HG03196 (cell line): ENCODE measurements at regions not wholly inside any gene's neighbourhood (a gene's known extent, or its start where the extent isn't known, plus 50 kb on each side); places are given as distances from the start of the nearest gene placed in this dataset.

ENCODE experiments used
- ATAC-seq: cut with Tn5 transposase; IDR thresholded peaks from one replicate; pipeline ENCODE4 v1.9.1; 2021; ENCODE audit not compliant: unreplicated experiment

DNA sequence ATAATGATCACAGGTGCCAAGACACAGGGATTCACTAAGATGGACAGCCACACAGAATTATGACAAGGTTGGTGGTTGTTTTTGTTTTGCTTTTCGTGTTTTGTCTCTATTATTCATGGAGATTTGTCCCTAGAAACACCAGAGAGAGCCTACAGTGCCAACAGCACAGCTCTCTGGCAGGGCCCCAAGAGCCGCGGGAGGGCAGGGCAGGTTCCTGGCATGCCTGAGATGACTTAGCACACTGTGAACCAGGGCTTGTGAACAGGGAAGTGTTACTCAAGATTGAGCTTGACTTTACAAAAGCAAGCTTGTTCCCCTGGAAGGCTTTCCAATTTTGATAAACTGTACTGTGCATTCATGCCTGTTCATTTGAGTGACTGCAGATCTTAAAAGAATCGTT is 437.4 kb upstream of the SALL3 start:
- no peak for ATAC-seq

DNA sequence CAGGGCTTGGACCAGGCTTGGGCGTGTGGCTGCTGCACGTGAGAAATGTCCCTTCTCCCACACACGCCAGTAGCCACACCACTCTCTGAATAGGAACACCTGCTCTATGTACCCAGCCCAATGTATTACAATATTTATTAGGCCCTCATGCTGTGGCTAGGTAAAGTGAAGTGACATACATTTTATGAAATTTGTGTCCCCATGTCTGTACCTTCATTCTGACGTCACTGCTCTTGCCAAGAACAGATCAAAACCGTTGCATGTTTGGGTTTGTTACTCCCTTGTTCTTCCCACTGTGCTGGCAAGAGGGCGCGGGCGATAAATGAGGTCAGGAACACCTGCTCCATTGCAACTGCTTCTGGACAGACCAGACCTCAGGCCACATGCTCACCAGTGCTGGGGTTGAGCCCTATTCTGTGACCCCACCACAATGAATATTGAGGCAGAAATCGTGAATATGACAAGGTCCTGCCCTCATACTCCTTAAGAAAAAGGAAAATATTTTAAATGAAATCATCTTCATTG is 436.4 kb upstream of the SALL3 start:
- no peak for ATAC-seq

DNA sequence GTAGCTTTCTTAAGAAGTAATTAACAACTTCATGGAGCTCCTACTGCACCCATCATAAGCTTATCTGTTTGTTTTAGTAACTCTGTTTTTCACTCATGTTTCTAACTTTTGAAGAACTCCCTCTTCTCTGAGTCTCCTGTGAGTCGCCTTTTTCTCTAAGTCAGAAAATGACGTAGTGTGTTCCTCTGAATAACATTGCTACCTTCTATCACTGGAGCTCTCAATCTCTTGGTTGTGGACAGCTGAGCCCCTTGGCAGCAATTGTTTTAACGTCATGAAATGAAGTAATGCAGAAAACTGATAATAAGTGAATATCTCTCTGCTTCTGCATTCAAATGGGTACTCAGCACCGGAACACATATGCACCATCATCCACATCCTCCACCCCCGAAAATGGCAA is 433.3 kb upstream of the SALL3 start:
- ATAC-seq = no peak

DNA sequence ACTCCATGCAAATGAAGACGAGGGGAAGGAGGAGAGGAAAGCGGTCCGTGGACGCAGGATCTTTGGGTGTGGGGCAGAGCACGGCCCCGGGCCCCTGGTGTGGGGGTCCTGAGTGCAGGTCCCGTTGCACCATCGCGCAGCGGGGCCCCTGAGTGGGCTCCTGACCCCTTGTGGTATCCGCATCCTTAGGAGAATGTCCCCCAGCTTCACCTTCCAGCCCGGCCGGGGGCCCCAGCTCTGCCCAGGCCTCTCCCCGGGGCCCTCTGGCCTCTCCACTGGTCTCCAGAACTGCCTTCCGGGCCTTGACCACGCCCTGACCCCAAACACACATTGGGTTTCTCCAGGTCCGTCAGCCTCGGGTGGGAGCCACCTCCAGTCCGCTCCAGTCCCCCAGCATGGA is 431.8 kb upstream of the SALL3 start:
- ATAC-seq = no peak

DNA sequence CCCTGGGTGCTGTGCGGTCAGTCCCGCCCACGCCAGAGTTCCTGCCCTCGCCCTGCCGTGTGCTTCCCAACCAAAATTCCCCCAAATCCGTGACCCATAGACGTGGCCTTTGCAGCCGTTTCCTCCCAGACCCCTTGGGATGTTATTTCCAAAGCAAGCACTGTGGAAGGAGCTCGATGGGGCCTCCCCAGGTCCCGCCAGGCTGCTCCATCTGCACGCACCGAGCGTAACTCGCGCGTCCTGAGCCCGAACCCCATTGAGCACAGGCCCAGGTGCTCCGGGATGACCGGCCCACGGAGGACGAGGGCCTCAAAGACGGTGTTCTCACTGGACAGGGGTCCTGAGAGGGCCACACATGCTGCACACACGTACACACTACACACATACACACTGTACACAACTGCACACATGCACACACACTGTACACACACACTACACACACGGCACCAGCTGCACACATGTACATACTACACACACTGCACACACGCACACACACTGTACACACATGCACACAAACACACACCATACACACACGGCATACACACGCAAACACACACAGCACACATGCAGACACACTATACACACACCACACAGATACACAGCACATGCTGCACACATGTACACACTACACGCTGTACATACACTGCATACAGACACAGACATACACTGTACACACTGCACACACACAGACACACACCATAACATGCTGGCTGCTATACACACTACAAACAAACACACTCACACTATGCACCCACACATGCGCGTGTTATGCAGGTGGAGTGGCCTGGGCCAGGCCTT is 431.2 kb upstream of the SALL3 start:
- ATAC-seq = no peak

DNA sequence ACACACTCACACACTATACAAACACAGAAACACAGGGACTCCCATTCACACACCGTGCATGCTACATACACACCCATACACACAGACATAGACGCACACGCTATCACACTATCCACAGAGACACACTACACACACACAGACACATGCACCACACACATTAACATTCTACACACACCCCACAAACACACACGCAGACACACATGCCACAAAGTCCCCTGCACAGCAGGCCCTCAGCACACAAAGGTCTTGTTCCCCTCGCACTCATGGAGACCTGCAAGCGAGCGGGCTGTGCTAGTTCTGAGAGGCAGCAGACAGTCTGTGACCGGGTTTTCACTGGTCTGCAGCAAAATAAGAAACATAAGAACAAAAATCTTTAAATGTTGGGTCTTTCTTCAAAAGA is 429.6 kb upstream of the SALL3 start:
- no peak for ATAC-seq

DNA sequence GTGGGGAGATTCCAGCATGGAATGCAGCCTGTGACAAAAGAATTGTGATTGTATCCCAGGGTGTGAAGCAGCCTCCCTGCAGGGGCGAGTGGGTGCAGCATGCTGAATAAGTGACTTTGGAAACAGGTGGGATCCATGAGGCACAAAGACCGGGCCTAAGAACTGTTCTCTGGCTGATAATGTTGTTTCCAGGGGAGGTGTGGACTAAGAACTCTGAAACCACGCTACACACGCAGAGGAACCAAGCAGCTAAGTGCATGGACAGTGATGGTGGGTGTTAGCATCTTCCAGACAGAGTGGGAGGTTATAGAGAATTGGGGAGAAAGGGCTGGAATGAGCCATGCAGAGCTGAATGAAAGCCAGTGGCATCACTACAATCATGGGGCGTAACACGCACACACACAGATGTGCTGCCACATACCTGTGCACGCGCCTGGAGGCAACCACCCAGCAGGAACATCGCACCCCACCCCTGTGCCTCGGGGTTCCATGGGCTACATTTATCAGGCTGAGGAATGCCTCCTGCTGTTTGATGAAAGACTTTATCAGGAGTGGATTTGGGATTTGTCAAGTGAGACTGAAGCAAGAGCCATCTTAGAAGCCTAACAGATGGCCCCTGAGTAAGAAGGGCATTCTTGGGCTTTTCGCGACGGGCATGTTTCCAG is 424.5 kb upstream of the SALL3 start:
- ATAC-seq = no peak

DNA sequence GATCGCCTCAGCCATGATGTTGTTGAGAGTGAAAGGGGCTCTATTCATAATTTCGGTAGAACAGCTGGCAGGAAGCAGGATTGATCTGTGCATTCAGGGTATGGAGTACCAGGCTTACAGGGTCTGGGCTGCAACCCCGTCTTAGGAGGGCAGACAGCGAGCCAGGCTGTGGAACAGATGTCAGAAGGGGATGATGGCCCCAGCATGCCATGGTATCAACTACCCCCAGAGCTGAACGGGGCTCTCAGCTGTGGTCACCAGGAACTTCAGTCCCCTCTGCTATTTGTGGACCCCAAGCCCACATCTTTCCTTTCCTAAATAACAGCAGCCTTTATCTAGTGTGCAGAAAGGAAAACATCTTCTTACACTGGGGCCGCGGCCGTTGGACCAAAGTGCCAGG is 422.2 kb upstream of the SALL3 start:
- no peak for ATAC-seq

DNA sequence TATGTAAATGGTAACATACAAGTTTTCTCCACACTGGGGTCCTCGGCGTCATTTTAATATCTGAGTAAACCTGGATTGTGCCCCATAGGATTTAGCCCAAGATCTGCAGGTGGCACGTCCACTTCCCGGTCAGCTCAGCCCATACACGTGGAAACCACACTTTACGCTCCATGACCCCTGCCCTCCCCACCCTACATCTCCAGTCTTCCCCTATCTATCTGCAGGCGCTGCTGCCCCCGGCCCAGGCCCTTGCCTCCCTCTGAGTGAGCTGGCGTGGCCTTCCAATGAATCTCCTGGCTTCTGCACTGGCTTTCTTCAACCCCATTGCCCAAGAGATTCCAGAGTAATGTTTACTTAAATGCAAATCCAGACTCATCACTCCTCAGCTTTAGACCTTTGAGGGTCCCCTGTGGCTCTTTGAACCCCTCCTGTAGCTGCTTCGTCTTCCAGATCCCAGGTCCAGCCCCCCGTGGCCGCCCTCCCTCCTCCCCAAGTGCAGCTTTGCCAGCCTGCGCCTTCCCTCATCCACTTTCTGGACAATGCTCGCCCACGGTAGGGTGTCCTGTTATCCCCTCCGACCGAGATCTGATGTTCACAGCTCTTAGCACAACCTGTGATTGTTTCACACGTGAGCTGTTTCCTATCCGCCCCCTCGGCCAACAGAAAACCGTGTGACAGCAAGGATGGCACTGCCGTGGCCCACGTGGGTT is 421.4 kb upstream of the SALL3 start:
- no peak for ATAC-seq

DNA sequence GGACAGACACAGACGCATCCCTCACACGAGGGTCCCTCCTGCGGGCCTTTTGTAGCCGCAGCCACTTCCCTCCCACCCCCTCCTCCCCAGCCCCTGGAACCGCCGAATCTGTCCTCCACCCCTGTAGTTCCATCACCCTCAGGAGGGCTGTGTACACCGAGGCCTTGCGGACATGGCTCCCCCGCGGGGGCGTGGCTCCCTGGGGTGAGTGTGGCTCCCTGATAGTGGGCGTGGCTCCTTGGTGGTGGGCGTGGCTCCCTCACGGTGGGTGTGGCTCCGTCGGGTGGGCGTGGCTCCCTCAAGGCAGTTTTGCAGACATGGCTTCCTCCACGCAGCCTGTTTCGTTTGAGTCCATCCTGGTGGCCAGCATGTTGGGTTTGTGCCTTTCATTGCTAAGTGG is 420.7 kb upstream of the SALL3 start:
- ATAC-seq = no peak

DNA sequence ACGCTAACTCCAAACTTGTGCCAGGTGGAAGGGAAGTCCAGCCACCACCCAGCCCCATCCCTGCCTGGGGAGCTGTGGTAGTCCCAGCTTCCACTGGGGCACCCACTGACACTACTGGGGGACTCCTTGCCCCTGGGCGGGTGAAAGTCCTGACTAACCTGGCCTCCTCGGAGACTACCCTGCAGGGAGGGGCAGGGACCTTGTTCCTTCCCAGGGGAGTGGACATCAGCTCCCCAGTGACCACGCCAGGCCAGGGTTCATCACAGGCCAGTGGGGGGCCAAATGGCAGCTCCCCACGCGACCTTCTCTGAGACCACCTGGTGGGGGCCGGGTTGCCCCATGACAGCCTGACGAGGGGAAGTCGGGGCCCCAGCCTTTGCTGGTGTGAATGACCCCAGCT is 420.0 kb upstream of the SALL3 start:
- no peak for ATAC-seq

DNA sequence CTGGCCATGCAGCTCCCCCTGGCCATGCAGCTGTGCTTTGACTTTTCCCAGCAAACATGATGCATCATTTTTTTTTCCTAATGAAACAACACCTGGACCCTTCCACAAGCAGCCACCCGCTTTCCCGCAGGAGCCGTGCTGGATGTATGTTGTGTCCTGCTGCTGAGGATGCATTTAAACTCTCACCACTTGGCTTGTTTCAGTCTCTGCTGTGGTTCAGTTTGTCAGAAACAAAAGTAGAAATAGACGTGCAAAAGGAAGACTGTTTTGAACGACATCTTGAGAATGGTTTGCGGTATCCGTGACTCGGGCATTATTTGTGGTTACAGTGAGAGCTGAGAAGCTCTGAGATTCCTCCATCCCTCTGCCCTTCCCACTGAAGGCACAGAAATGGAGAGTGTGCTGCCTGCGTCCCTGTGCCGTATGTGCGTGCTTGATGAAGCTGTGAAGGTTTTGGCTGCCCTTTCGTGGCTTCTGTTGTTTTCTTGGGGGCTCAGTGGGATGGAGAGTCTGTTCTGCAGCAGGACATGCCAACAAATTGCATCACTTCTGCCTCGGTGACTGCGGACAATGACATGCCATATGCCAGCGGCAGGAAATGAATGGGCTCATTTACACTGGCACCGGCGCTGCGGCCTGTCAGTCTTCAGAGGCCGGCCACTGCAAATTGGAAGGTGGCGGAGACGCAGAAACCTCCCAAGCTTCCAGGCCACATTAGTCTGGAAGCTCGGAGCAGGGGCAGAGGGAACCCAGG is 417.7 kb upstream of the SALL3 start:
- no peak for ATAC-seq

DNA sequence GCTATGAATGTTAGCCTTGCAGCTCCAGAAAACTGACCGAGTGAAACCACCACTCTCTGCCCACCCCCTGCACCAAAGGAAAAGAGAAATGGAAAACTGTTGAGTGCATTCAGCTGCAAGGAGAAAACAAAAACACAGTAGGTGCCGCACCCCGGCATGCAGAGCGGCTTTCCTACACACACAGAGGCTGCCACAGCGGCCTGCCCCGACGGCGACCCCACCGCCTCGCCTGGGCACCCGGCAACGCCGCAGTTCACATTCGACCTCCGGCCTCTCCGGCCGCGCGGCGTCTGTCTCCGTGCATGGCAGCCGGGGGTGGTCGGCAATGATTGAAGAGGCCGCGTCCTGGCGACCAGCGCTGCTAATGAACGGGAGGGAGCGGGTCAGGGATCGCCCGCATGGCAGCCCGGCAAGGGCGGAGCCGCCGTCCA is 417.1 kb upstream of the SALL3 start:
- ATAC-seq = no peak

DNA sequence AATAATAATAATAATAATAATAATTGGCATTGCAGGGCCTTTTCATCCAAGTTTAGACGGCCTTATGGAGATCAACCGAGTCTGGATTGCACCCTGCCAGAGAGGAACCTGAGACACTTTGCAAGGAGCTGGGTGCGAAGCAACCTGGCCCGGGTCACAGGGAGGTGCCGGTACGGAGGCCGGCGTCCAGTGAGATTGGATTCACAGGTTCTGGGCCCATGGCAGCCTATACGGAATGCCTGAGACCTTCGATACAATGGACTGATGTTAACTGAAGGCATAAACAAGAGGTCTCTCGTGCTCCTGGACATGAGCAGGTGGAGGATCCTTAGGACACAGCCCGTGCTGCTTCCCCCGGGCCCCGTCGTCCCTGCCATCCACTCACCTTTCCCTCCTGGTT is 416.5 kb upstream of the SALL3 start:
- no peak for ATAC-seq

DNA sequence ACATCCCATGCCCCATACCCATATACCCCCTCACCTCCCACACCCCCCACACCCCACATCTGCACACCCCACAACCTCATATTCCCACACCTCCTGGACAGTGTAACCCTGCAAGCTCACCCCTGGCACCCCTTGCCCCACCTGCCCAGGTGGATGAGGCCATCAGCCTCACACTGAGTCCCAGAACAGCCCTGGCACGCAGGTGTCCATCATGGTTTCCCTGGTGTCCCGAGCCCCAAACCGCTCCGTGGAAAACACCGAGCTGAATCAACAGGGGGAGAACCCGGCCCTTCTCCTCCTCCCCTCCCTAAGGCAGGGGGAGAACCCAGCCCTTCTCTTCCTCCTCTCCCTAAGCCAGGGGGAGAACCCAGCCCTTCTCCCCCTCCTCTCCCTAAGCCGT is 415.6 kb upstream of the SALL3 start:
- no peak for ATAC-seq

DNA sequence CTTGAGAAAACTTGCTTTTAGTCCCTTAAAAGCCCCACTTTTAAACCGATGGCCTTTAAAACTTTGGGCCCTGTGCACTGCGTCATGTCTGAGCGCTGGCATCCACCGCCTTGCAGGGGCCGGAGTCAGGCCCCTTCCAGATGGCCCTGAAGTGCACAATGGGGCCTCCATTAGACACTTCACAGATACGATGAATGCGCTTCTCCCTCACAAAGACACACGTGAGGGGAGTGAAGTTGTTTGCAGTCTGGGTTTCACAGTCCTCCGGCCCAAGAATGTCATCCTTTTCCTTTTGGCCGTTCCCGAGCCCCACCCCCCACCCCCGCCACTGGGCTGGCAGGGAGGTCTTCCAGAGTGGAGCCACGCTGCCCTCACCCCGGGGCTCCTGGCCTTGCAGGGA is 415.1 kb upstream of the SALL3 start:
- ATAC-seq = no peak

DNA sequence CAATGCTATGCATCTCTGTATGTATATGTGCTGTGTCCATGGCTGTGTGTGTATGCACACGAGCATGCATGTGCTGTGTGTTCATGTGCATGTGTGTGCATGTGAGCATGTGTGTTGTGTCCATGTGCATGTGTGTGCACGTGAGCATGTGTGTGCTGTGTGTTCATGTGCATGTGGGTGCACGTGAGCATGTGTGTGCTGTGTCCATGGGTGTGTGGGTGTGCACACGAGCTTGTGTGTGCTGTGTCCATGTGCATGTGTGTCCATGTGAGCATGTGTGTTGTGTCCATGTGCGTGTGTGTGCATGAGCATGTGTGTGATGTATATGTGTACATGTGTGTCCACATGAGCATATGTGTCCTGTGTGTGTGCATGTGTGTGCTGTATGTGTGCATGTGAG is 414.4 kb upstream of the SALL3 start:
- ATAC-seq = no peak

DNA sequence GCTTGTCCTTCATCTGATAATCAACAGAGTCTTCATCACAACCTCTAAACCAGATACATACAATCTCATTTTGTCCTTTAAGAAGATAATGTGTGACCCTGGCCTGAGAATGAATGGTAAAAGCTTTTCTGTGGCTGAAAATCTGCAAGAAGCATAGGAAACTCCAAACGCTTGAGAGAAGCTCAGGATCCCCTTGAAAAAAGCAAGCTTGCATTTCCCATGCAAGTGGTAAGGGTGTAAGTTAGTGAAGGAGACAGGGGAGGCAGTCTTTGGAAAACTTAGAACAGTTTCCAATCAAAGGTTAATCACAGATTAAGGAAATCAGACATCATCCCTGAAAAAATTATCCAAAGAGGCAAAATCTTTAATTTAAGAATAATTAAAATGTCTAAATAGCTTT is 413.6 kb upstream of the SALL3 start:
- no peak for ATAC-seq

DNA sequence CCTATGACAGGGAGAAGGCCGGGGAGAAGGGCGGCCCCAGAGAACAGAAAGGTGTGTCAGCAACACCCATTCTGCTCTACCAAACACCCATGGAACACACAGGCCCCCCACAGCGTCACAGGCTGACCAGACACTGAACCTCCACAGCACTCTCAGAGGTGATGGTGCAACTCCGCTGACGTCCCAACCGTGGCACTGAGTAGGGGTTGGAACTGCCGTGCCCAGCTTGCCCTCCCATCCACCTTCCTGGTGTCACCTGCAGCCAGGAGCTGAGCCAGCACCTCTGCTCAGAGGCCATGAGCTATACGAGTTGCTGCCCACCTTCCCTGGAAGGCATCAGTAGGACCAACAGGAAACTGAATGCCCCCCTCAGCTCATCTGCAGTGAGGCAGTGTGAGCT is 412.9 kb upstream of the SALL3 start:
- ATAC-seq = no peak

DNA sequence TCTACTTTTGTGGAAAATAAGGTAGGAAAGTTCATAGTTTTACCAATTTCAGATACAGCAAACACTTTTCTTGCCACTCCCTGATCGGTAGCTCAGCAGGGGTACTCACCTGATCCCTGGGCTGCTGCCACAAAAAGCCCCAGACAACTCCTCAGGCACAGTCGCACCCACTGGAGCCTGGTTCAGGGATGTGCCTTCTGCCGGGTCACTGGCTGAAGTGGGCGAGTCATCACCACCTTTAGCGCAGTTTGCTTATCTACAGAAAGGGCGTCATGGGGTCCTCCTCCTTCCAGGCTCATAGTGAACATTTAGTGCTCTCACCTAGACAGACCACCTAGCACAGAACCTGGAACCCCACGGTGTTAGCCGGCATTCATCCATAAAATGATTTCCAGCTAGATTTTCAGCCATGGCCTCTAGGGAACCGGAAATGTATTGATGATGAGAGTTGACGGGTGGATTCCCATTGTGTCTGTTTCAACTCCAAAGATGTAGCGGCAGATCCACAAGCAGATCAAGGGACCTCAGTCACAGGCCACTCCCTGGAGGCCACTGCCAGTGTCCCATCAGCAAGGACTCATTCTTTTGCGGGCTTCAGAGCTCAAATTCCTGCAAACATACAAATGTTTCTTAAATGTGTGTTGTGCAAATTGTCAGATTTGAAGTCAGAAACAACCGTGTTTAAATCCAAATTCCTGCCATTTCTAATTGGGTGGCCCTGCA is 408.4 kb upstream of the SALL3 start:
- no peak for ATAC-seq
